Muscle layer of colon (tissue), 2 donors: ENCODE measurements at regions not wholly inside any gene's neighbourhood (a gene's known extent, or its start where the extent isn't known, plus 50 kb on each side); places are given as distances from the start of the nearest gene placed in this dataset.

Source experiments
- H3K27ac ChIP-seq: one replicate; pipeline ENCODE4 v1.7.0; 2013; ENCODE audit warnings: low read depth, mild to moderate bottlenecking, low read length, moderate library complexity
- H3K27me3 ChIP-seq, 2 donors: one replicate each; pipeline ENCODE4 v1.7.0; 2013; ENCODE audit warnings: low read length in 2 of 2, mild to moderate bottlenecking in 2 of 2; ENCODE audit not compliant: insufficient read depth in 2 of 2, control insufficient read depth in 1 of 2
- H3K36me3 ChIP-seq: one replicate; pipeline ENCODE4 v1.7.0; 2013; ENCODE audit warnings: mild to moderate bottlenecking, low read length; ENCODE audit not compliant: insufficient read depth
- H3K4me1 ChIP-seq: one replicate; pipeline ENCODE4 v1.7.0; 2013; ENCODE audit warnings: mild to moderate bottlenecking, low read length; ENCODE audit not compliant: insufficient read depth
- H3K4me3 ChIP-seq, 2 donors: one replicate each; pipeline ENCODE4 v1.7.0; 2013; ENCODE audit warnings: low read length in 2 of 2, low read depth in 1 of 2, mild to moderate bottlenecking in 1 of 2, moderate library complexity in 1 of 2
- H3K9ac ChIP-seq: one replicate; pipeline ENCODE4 v1.7.0; 2013; ENCODE audit warnings: low read length
- H3K9me3 ChIP-seq: one replicate; pipeline ENCODE4 v1.7.0; 2013; ENCODE audit warnings: mild to moderate bottlenecking, low read length
- donor health status: abdominal sarcoma.
- donor health status: Adenocarcinoma of cecum.

DNA sequence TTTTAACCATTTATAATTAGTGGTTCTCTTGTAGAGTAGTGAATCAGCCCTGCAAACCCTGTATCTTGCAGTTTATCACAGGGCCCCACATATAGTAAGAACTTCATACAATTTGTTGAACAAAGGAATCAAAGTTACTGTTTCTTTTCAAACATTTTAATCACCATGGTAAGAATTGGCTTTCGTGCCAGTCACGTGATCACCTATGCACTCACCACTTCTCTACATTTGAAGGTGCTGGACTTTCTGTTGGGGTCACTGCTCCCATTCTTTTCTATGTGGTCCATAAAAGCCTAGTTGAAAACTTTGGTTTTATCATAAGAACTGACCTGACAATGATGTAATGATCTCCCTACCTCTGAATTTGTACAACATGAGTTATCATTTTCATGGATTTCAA lies 426.4 kb upstream of the CPEB2 start:
- Histone ChIP-seq H3K4me1 (no peaks in the 10 kb centered on the region), H3K9ac (no peak overlapping the region), H3K27ac (no peak overlapping the region), H3K27me3 (no peaks in the 10 kb centered on the region), H3K36me3 (no peaks in the 10 kb centered on the region), H3K9me3 (no peaks in the 10 kb centered on the region), H3K4me3 (no peak overlapping the region)

DNA sequence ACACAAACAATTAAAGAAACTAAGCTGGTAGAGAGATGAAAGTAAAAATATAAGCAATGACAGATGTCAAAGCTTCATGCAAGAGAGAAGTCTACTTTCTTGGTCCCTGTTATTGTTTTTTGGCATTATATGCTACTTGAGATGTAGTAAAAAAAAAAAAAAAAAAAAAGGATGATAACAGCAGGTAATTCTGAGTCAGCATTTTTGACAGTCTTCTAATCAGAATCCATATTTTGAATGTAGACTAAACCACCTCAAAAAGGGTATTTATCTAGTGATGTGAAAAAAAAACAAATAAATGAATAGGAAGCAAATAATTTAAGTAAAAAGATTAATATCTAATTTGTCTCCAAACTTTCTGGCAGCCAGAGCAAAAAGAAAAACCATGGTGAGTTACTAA lies 422.2 kb upstream of the CPEB2 start:
- Histone ChIP-seq H3K9ac (no peak overlapping the region), H3K27me3 (no peaks in the 10 kb centered on the region), H3K4me3 (no peak overlapping the region), H3K4me1 (no peaks in the 10 kb centered on the region), H3K9me3 (no peaks in the 10 kb centered on the region), H3K27ac (no peak overlapping the region), H3K36me3 (no peaks in the 10 kb centered on the region)

DNA sequence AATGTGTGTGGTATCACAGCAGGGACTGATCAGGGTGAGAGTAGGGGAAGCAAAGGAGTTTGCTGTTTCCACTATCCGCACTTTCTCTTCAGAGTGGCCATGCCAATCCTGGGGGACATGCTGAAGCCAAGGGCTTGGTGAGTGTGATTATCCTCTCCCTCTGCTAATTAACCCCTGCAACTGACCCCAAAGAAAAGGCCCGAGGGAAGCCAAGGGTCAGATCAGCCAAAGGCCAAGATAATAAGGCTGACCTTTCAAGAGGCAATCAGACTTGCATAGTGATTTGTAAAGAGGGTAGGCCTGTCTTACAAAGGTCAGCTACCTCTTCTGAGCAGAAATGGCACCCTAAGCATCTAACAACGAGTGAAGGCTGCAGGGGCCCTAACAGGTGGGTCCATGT lies 420.5 kb upstream of the CPEB2 start:
- Histone ChIP-seq H3K36me3 (no peaks in the 10 kb centered on the region), H3K4me1 (no peaks in the 10 kb centered on the region), H3K27me3 (no peaks in the 10 kb centered on the region), H3K9ac (no peak overlapping the region), H3K9me3 (no peaks in the 10 kb centered on the region), H3K4me3 (no peak overlapping the region), H3K27ac (no peak overlapping the region)

DNA sequence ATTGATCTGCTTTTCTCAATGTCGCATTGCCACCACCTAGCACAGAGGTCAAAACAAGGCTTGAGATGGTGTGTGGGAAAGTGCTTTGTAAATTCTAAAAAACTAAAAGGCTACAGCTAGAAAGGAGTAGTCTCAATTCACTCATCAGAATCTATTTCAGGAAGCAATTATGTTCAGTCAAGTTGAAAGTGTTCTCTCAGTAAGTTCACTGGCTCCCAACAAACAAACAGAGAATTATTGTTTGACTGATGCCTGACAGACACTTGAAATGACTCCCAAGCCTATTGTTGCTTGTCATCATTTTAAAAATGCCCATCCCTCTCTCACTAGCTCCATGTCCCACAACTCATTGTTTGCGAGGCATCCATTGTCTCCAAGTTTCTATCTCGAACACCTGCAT lies 419.6 kb upstream of the CPEB2 start:
- Histone ChIP-seq H3K4me1 (no peaks in the 10 kb centered on the region), H3K9ac (no peak overlapping the region), H3K4me3 (no peak overlapping the region), H3K36me3 (no peaks in the 10 kb centered on the region), H3K9me3 (no peaks in the 10 kb centered on the region), H3K27ac (no peak overlapping the region), H3K27me3 (no peaks in the 10 kb centered on the region)

DNA sequence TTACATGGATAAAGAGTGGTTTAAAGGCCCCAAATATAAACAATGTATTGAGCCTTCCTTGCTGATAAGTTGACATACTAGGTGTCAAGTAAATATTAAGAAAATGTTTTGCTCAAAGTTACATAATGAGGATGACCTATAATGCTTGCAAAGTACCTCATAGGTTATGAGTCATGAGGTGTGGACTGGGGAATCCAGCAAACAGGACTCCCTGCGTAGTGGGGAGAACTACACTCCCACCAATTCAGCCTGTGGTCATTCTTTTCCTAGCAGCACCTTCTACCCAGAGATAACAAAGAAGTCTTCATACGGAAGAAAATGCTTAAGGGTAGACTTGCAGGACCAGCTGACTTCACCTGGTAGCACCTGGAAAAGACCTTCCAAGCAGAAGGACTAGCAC lies 418.9 kb upstream of the CPEB2 start:
- H3K4me1 ChIP-seq: no peaks in the 10 kb centered on the region
- H3K9me3 ChIP-seq: no peaks in the 10 kb centered on the region
- H3K27me3 ChIP-seq: no peaks in the 10 kb centered on the region
- H3K27ac ChIP-seq: no peak overlapping the region
- no peaks in the 10 kb centered on the region for H3K36me3 ChIP-seq
- no peak overlapping the region for H3K4me3 ChIP-seq
- no peak overlapping the region for H3K9ac ChIP-seq

DNA sequence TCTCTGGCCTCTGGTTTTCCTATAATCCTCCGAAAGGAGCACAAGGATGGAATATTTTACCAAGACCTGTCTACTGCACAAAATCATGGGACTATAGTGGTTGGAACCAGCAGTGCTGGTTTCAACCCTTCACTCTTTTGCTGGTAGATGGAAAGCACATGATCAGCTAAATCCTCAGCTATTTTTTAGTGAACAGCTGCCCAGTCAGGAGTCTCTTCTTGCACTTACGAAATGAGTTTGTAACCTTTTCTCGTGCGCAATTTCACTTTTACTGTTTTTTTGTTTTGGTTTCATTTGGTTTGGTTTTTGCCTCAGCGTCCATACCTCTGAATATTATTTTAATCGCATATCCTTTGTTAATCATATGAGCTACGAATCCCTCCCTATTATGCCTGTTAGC lies 418.5 kb upstream of the CPEB2 start:
- H3K4me1 ChIP-seq: no peaks in the 10 kb centered on the region
- no peak overlapping the region for H3K4me3 ChIP-seq
- H3K36me3 ChIP-seq: no peaks in the 10 kb centered on the region
- no peak overlapping the region for H3K27ac ChIP-seq
- no peaks in the 10 kb centered on the region for H3K27me3 ChIP-seq
- H3K9ac ChIP-seq: no peak overlapping the region
- H3K9me3 ChIP-seq: no peaks in the 10 kb centered on the region

DNA sequence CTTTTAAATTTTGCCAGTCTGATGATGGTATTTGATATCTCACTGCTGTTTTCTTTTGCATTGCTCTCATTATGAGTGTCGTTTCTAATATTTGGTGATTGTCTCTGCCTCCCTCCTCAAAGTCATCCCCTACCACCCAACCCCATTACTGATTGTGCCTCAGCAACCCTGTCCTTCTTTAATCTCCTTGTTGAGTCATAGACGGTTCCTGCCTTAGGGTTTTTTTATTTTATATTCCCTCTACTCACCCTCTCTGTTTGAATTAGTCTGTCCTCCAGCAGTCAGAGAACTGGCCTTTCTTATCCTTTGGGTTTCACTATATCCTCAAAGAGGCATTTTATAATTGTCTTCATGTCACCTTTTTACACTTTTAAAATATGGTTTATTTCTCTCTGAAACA lies 409.3 kb upstream of the CPEB2 start:
- no peak overlapping the region for H3K4me3 ChIP-seq
- H3K27me3 ChIP-seq: no peaks in the 10 kb centered on the region
- no peak overlapping the region for H3K9ac ChIP-seq
- H3K27ac ChIP-seq: no peak overlapping the region
- no peaks in the 10 kb centered on the region for H3K36me3 ChIP-seq
- H3K9me3 ChIP-seq: no peaks in the 10 kb centered on the region
- no peaks in the 10 kb centered on the region for H3K4me1 ChIP-seq

DNA sequence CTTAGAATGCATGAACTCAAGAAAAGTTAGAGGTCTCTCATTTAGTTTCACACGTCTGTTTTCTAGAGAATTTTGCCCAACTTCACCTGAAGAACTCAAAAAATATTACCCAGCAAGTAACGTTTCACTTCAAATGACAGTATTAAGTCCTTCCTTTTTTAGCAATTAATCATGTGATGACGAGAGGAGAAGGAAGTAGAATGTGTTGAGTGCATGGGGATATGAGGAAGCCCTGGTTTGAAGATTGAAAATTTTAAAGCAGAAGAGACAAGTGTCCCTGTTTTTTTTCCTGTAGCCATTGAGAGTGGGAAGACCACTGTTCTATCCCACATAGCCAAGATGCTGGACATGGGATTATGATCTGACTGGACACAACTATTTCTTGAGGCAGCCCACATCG lies 406.3 kb upstream of the CPEB2 start:
- Histone ChIP-seq H3K36me3 (no peaks in the 10 kb centered on the region), H3K27ac (no peak overlapping the region), H3K9me3 (no peaks in the 10 kb centered on the region), H3K27me3 (no peaks in the 10 kb centered on the region), H3K4me1 (no peaks in the 10 kb centered on the region), H3K9ac (no peak overlapping the region), H3K4me3 (no peak overlapping the region)

DNA sequence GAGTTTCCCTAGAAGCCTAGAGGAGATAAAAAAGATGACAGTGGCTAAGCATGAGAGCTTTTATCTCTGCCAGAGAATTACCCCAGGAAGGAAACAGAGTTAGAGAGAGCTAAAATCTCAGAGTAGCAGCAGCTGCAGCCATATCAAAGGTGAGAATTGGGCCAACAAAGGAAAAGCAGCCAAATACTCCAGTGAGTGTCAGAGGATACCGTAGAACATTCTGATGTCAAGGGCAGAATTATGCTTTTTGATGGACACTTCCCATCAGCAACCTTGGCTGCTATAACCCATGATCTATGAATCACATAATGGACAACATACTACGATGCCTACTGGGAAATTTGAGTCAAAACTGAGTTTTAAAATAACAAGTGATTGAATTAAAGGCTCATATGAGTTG lies 405.8 kb upstream of the CPEB2 start:
- H3K9ac ChIP-seq: no peak overlapping the region
- no peak overlapping the region for H3K4me3 ChIP-seq
- no peak overlapping the region for H3K27ac ChIP-seq
- H3K27me3 ChIP-seq: no peaks in the 10 kb centered on the region
- H3K4me1 ChIP-seq: no peaks in the 10 kb centered on the region
- no peaks in the 10 kb centered on the region for H3K9me3 ChIP-seq
- H3K36me3 ChIP-seq: no peaks in the 10 kb centered on the region

DNA sequence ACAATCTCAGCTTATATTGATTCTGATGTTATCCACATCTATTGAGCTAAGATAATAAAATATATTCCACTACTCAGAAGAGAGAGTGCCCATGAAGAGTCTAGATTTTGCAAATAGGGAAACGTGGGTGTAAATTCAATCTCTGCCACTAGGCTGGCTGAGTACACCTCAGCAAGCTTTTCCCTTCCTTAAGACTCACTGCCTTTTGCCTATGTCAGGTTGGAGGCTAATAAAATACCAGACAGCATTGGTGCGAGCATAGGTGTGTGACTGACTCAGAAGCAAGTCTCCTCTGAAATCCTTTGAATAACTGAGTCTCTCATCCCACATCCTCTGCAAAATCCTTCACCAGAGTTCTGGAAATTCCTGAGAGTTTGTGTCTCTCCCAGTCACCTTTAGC lies 405.4 kb upstream of the CPEB2 start:
- Histone ChIP-seq H3K9me3 (no peaks in the 10 kb centered on the region), H3K4me3 (no peak overlapping the region), H3K27ac (no peak overlapping the region), H3K4me1 (no peaks in the 10 kb centered on the region), H3K9ac (no peak overlapping the region), H3K27me3 (no peaks in the 10 kb centered on the region), H3K36me3 (no peaks in the 10 kb centered on the region)

DNA sequence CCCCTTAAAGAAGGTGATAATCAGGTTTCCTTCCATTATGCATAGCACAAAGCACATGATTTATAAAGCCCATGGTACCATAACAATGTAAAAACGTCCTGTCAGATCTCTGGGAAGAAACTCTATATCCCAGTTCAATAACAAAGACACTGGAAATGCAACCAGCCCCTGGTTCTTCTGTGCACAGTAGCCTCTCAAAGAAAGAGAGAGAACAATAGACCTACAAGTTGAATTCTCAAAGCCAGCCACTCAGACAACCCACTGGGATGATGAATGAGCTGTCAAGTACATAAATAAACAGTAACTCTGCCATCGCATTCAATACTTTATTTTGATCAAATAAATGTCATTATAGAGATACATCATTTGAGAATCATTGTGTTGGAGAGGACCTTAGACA lies 400.1 kb upstream of the CPEB2 start:
- H3K4me3 ChIP-seq: no peak overlapping the region
- H3K9ac ChIP-seq: no peak overlapping the region
- H3K36me3 ChIP-seq: no peaks in the 10 kb centered on the region
- H3K27ac ChIP-seq: no peak overlapping the region
- no peaks in the 10 kb centered on the region for H3K27me3 ChIP-seq
- H3K9me3 ChIP-seq: no peaks in the 10 kb centered on the region
- peaks cover 6% of the 10 kb centered on the region for H3K4me1 ChIP-seq

DNA sequence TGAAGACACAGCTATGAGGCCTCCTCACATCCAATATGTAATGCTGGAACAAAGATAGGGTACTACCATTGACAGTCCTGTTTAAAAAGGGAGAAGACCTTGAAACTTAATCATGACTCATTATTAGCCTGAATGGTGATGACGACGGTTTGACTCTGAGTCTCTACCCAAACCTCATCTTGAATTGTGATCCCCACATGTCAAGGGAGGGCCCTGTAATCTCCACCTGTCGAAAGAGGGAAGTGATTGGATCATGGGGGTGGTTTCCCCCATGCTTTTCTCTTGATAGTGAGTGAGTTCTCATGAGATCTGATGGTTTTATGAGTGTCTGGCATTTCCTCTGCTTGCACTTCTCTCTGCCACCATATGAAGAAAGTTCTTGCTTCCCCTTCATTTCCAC lies 395.3 kb upstream of the CPEB2 start:
- H3K36me3 ChIP-seq: no peaks in the 10 kb centered on the region
- H3K4me3 ChIP-seq: no peak overlapping the region
- peaks cover 13% of the 10 kb centered on the region for H3K4me1 ChIP-seq
- no peak overlapping the region for H3K27ac ChIP-seq
- no peaks in the 10 kb centered on the region for H3K9me3 ChIP-seq
- no peak overlapping the region for H3K9ac ChIP-seq
- no peaks in the 10 kb centered on the region for H3K27me3 ChIP-seq
